Panc1 (cell line): ENCODE measurements at regions not wholly inside any gene's neighbourhood (a gene's known extent, or its start where the extent isn't known, plus 50 kb on each side); places are given as distances from the start of the nearest gene placed in this dataset.

Experiments
- ATAC-seq: fragments of 200-7000 bp; cut with Tn5 transposase; 2 replicates; pipeline ENCODE4 v1.9.1; 2020; ENCODE audit warnings: mild to moderate bottlenecking, moderate library complexity
- BruUV-seq: library from RNA; stranded (reverse); fragments of 400-500 nt; replicated peaks from 2 replicates; lab custom pipeline; 2021; lab: Mats Ljungman, UMichigan
- CTCF ChIA-PET: fragments of 300-600 bp; sonication (Branson Sonifier 250); formaldehyde crosslinking; loops from one replicate; lab custom pipeline; 2022; ENCODE audit warnings: antibody characterized with exemption; lab: Charles Lee
- POLR2A ChIA-PET: fragments of 300-600 bp; sonication (Branson Sonifier 250); formaldehyde crosslinking; loops from one replicate; lab custom pipeline; 2022; ENCODE audit warnings: antibody characterized with exemption; lab: Charles Lee
- DNase-seq: peaks from one replicate; pipeline ENCODE4 v3.0.0-alpha.2; 2010; ENCODE audit warnings: low read depth, low spot score
- H3K27ac ChIP-seq: 2 replicates; pipeline ENCODE4 v1.5.1; 2011; ENCODE audit warnings: mild to moderate bottlenecking, low read length, inconsistent platforms
- H3K27me3 ChIP-seq: fragments of 200-500 bp; sonication (Bioruptor generic); 2 replicates; pipeline ENCODE4 v1.6.0; 2014; ENCODE audit warnings: low read length, inconsistent platforms; ENCODE audit not compliant: control insufficient read depth, insufficient read depth
- H3K36me3 ChIP-seq: fragments of 200-500 bp; sonication (Bioruptor generic); 2 replicates; pipeline ENCODE4 v1.5.1; 2014; ENCODE audit warnings: inconsistent platforms, mild to moderate bottlenecking, low read length, moderate library complexity; ENCODE audit not compliant: control insufficient read depth, insufficient read depth
- H3K4me1 ChIP-seq: 2 replicates; pipeline ENCODE4 v1.5.1; 2011; ENCODE audit warnings: inconsistent platforms, mild to moderate bottlenecking, low read length, moderate library complexity; ENCODE audit not compliant: control insufficient read depth, insufficient read depth
- H3K4me3 ChIP-seq, 2 experiments: 2 replicates each; pipeline ENCODE4 v1.5.1; 2011 to 2012; ENCODE audit warnings: low read depth in 2 of 2, low read length in 2 of 2, mild to moderate bottlenecking in 2 of 2, inconsistent platforms in 1 of 2, moderate library complexity in 1 of 2
- H3K9me3 ChIP-seq: fragments of 200-500 bp; sonication (Bioruptor generic); 2 replicates; pipeline ENCODE4 v1.5.1; 2014; ENCODE audit warnings: low read depth, mild to moderate bottlenecking, inconsistent platforms, low read length, moderate library complexity; ENCODE audit not compliant: control insufficient read depth, insufficient read depth
- CTCF ChIP-seq: fragments of 450-650 bp; IDR thresholded peaks from 2 replicates; pipeline ENCODE4 v1.5.1; 2017; ENCODE audit warnings: mild to moderate bottlenecking
- POLR2AphosphoS5 ChIP-seq: IDR thresholded peaks from 2 replicates; pipeline ENCODE4 v1.6.1; 2012; ENCODE audit warnings: mild to moderate bottlenecking, low read depth, low read length, moderate library complexity
- SIN3A ChIP-seq: IDR thresholded peaks from 2 replicates; pipeline ENCODE4 v1.6.1; 2012; ENCODE audit warnings: low read depth, mild to moderate bottlenecking, low read length, moderate library complexity, borderline replicate concordance; ENCODE audit not compliant: insufficient read depth
- TCF7L2 ChIP-seq: IDR thresholded peaks from 2 replicates; pipeline ENCODE4 v1.6.1; 2011; ENCODE audit warnings: mild to moderate bottlenecking, low read depth, low read length, inconsistent platforms
- in situ Hi-C: cut with HindIII; loops from 2 replicates; pipeline ENCODE4 v1.10.0; 2016; ENCODE audit warnings: low sequenced_read_pairs, low pct_unique_long_range_greater_than_20kb
- intact Hi-C: fragments of 100-400 bp; cut with micrococcal nuclease; formaldehyde crosslinking; loops from one replicate; pipeline ENCODE4 v1.10.0; 2022; ENCODE audit not compliant: unreplicated experiment
- TF ChIP-seq, protein P1 (sequence below), 2 experiments: IDR thresholded peaks; 2 replicates each; pipeline ENCODE4 v1.6.1; 2011 to 2012; ENCODE audit warnings: low read depth in 2 of 2, control low read depth in 1 of 2, low read length in 1 of 2, mild to moderate bottlenecking in 1 of 2, moderate library complexity in 1 of 2; ENCODE audit not compliant: insufficient read depth in 1 of 2

DNA sequence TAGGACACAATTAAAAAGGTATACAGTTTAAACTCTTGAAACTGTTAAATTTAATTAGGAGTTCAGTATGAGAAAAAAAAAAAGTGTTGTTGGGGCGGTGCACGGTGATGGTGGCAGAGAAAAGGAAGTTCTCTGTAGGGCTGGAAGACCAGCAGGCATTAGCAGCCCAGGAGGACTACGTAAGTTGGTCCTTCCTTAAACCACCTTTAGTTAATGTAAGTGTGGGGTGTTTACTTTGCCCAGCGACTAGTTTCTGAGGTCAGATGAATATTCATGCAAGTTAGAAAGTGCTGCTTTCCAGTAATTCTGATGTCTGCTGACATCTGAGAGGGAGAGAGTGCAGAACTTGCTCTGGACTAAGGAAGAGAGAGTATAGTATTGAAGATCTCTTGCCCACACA lies 54.9 kb downstream of the NKX2-1 start:
- no TSS peak for BruUV-seq
- TF ChIP-seq TCF7L2 (no peak), SIN3A (no peak), CTCF (no peak), POLR2AphosphoS5 (no peak)
- TF ChIP-seq, protein P1, sequence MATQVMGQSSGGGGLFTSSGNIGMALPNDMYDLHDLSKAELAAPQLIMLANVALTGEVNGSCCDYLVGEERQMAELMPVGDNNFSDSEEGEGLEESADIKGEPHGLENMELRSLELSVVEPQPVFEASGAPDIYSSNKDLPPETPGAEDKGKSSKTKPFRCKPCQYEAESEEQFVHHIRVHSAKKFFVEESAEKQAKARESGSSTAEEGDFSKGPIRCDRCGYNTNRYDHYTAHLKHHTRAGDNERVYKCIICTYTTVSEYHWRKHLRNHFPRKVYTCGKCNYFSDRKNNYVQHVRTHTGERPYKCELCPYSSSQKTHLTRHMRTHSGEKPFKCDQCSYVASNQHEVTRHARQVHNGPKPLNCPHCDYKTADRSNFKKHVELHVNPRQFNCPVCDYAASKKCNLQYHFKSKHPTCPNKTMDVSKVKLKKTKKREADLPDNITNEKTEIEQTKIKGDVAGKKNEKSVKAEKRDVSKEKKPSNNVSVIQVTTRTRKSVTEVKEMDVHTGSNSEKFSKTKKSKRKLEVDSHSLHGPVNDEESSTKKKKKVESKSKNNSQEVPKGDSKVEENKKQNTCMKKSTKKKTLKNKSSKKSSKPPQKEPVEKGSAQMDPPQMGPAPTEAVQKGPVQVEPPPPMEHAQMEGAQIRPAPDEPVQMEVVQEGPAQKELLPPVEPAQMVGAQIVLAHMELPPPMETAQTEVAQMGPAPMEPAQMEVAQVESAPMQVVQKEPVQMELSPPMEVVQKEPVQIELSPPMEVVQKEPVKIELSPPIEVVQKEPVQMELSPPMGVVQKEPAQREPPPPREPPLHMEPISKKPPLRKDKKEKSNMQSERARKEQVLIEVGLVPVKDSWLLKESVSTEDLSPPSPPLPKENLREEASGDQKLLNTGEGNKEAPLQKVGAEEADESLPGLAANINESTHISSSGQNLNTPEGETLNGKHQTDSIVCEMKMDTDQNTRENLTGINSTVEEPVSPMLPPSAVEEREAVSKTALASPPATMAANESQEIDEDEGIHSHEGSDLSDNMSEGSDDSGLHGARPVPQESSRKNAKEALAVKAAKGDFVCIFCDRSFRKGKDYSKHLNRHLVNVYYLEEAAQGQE (IDR thresholded peaks at IDR 0.05; ENCODE audit: insufficient read depth in 1 of 2, low read depth in 2 of 2, low read length in 1 of 2): no peak
- Histone ChIP-seq H3K4me1 (no peaks in the 10 kb centered on the region), H3K9me3 (no peaks in the 10 kb centered on the region), H3K27ac (no peak overlapping the region), H3K36me3 (no peaks in the 10 kb centered on the region), H3K4me3 (no peak overlapping the region), H3K27me3 (no peaks in the 10 kb centered on the region; the same call in 1 of the 2 replicates)
- ChIA-PET CTCF (no interaction called here), POLR2A (no interaction called here)
- DNase-seq (no peak), ATAC-seq (no peak)
- intact Hi-C loops (no loop called here), in situ Hi-C loops (no loop called here)

DNA sequence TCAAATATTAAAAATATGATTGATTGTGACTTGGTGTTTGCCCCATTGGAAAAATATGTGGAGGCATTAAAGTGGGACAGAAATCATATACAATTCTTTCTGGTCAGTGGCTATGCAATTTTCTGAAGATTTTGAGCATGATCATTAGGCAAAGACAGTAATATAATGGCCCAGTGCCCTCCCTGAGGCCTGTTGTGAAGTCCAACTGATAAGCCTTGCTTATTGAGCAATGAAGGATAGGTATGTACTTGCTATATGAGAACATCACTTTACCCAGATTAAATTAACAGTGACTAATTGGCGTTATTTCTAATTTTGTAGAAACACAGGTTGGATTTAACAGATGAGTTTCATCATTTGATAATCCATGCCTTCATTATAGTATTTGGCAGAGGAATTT lies 57.1 kb downstream of the NKX2-1 start:
- DNase-seq (no peak), ATAC-seq (no peak)
- no peaks in the 10 kb centered on the region; the same call in 1 of the 2 replicates for H3K27me3 ChIP-seq
- in situ Hi-C loops (no loop called here), intact Hi-C loops (no loop called here)
- no TSS peak for BruUV-seq
- H3K4me3 ChIP-seq: no peak overlapping the region
- H3K9me3 ChIP-seq: no peaks in the 10 kb centered on the region
- ChIA-PET CTCF (no interaction called here), POLR2A (no interaction called here)
- no peak overlapping the region for H3K27ac ChIP-seq
- no peaks in the 10 kb centered on the region for H3K4me1 ChIP-seq
- no peaks in the 10 kb centered on the region for H3K36me3 ChIP-seq
- TF ChIP-seq POLR2AphosphoS5 (no peak), CTCF (no peak), TCF7L2 (no peak), SIN3A (no peak)
- TF ChIP-seq, protein P1 (IDR thresholded peaks at IDR 0.05; ENCODE audit: insufficient read depth in 1 of 2, low read depth in 2 of 2, low read length in 1 of 2): no peak
